ENCODE measurements at regions not wholly inside any gene's neighbourhood (a gene's known extent, or its start where the extent isn't known, plus 50 kb on each side); places are given as distances from the start of the nearest gene placed in this dataset.

DNA sequence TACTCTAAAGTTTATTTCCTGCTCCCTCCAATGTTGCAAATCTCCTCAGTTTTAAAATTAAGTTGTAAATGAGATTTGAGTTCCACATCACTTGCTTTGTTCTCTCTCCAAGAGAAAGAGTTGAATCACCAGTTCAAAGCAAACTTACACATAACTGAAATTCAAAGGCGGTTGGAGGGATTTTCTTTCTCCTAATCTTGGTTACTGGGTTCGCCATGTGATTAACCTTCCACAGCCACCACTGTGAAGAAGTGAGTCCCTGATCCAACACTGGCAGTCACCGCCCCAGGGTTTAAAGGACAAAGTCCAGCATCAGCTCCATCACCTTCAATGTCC, 247.1 kb downstream of the MYCN start:
- DNase-seq (ENCODE audit: low read depth, low spot score), result no peak
- no peaks in the 10 kb centered on the region for H3K9me3 Mint-ChIP-seq
- peaks cover 53% of the 10 kb centered on the region for H3K4me1 Mint-ChIP-seq
- TF ChIP-seq, protein P1, sequence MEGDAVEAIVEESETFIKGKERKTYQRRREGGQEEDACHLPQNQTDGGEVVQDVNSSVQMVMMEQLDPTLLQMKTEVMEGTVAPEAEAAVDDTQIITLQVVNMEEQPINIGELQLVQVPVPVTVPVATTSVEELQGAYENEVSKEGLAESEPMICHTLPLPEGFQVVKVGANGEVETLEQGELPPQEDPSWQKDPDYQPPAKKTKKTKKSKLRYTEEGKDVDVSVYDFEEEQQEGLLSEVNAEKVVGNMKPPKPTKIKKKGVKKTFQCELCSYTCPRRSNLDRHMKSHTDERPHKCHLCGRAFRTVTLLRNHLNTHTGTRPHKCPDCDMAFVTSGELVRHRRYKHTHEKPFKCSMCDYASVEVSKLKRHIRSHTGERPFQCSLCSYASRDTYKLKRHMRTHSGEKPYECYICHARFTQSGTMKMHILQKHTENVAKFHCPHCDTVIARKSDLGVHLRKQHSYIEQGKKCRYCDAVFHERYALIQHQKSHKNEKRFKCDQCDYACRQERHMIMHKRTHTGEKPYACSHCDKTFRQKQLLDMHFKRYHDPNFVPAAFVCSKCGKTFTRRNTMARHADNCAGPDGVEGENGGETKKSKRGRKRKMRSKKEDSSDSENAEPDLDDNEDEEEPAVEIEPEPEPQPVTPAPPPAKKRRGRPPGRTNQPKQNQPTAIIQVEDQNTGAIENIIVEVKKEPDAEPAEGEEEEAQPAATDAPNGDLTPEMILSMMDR (conservative IDR thresholded peaks at IDR 0.05), result no peak
- H3K27me3 Mint-ChIP-seq (ENCODE audit: low read depth), result peaks cover 43% of the 10 kb centered on the region
- H3K4me3 Mint-ChIP-seq, result no peak overlapping the region
- no peaks in the 10 kb centered on the region for H3K36me3 Mint-ChIP-seq (ENCODE audit: low read depth)
- no peak overlapping the region for H3K27ac Mint-ChIP-seq (ENCODE audit: unreplicated experiment)

GRCh38 chr2:16186661-16187481, 246.5 kb downstream of the MYCN start:
- H3K4me1 Mint-ChIP-seq, result peaks cover 56% of the 10 kb centered on the region
- no peak for DNase-seq (ENCODE audit: low read depth, low spot score)
- H3K4me3 Mint-ChIP-seq, result no peak overlapping the region
- TF ChIP-seq, protein P1 (conservative IDR thresholded peaks at IDR 0.05), result no peak
- peaks cover 44% of the 10 kb centered on the region for H3K27me3 Mint-ChIP-seq (ENCODE audit: low read depth)
- no peak overlapping the region for H3K27ac Mint-ChIP-seq (ENCODE audit: unreplicated experiment)
- no peaks in the 10 kb centered on the region for H3K36me3 Mint-ChIP-seq (ENCODE audit: low read depth)
- no peaks in the 10 kb centered on the region for H3K9me3 Mint-ChIP-seq

- TF ChIP-seq, protein P1 (conservative IDR thresholded peaks at IDR 0.05), result no peak
- peak overlapping the region; percentile 18 for H3K4me3 Mint-ChIP-seq
- H3K36me3 Mint-ChIP-seq (ENCODE audit: low read depth), result no peaks in the 10 kb centered on the region
- H3K4me1 Mint-ChIP-seq, result peaks cover 66% of the 10 kb centered on the region
- H3K27ac Mint-ChIP-seq (ENCODE audit: unreplicated experiment), result peak overlapping the region; percentile 67
- H3K27me3 Mint-ChIP-seq (ENCODE audit: low read depth), result peaks cover 46% of the 10 kb centered on the region
- peak; percentile 34 for DNase-seq (ENCODE audit: low read depth, low spot score)
- no peaks in the 10 kb centered on the region for H3K9me3 Mint-ChIP-seq
Measured at GRCh38 chr2:16185801-16186272, 245.5 kb downstream of the MYCN start.

- Mint-ChIP-seq H3K4me3 (no peak overlapping the region), H3K36me3 (ENCODE audit: low read depth) (no peaks in the 10 kb centered on the region), H3K27ac (ENCODE audit: unreplicated experiment) (no peak overlapping the region), H3K9me3 (no peaks in the 10 kb centered on the region), H3K4me1 (peaks cover 73% of the 10 kb centered on the region), H3K27me3 (ENCODE audit: low read depth) (peaks cover 47% of the 10 kb centered on the region)
- no peak for DNase-seq (ENCODE audit: low read depth, low spot score)
- TF ChIP-seq, protein P1 (conservative IDR thresholded peaks at IDR 0.05), result no peak
Measured at GRCh38 chr2:16184945-16185660, 244.8 kb downstream of the MYCN start.

DNA sequence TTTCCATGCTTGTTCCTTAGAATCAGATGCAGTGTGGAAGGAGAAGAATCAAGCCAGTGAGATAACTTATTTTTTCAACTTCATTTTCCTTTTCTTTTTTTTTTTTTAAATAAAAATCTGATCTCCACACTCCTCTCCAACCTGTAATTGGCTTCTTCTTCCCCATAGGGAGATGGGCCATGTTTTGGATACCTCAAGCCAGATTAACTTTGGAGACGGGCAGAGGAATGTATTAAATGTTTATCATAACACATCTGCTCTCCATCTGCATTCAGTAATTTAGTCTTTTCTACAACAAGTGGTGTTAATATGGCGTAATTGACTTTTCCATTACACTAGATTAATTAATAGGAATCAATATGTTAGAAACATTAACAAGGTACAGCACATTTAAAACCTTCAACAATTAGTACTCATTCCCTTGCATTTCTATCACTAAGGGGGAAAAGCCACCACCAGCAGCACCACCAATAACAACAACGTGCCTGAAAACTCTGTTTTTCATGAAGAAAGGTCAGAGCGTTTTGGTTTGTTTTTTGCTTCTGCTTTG, 244.1 kb downstream of the MYCN start:
- Mint-ChIP-seq H3K4me3 (no peak overlapping the region), H3K4me1 (peaks cover 80% of the 10 kb centered on the region), H3K27me3 (ENCODE audit: low read depth) (peaks cover 50% of the 10 kb centered on the region), H3K36me3 (ENCODE audit: low read depth) (no peaks in the 10 kb centered on the region), H3K9me3 (no peaks in the 10 kb centered on the region), H3K27ac (ENCODE audit: unreplicated experiment) (no peak overlapping the region)
- no peak for DNase-seq (ENCODE audit: low read depth, low spot score)
- TF ChIP-seq, protein P1 (conservative IDR thresholded peaks at IDR 0.05), result no peak

Measured in neural crest cell (in vitro differentiated cells).